HG03442 (cell line): ENCODE measurements at regions not wholly inside any gene's neighbourhood (a gene's known extent, or its start where the extent isn't known, plus 50 kb on each side); places are given as distances from the start of the nearest gene placed in this dataset.
"Not testable (repeated sequence)": the region's sequence is repeated elsewhere in the genome, so short reads cannot be mapped to it uniquely, and the experiment has no call there.

Source experiments
- ATAC-seq: cut with Tn5 transposase; IDR thresholded peaks from one replicate; pipeline ENCODE4 v1.9.1; 2021; ENCODE audit warnings: mild to moderate bottlenecking, moderate library complexity; ENCODE audit not compliant: unreplicated experiment

DNA sequence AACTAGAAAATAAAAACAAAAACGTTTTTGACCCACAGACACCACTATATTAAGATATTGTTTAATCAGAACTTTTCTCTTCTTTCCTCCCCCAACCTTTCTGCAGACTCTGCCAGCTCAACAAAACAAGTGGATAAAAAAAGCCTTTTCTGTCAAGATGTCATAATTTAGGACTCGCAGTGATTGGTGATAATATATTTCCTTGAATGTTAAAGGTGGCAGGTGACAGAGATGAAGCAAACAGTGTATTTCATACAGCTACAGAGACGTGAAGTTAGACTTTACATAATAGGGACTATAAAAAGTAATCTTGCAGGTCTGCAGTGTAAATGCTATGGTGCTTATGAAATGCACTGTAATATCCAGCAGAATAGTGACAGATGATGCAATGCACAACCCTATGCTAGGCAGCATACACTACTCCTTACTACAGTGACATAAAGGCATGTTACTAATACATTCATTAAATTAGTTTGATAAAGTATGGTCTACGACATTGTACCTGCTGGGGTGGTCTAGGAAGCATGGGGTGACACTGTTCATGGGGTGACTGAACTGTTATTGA, 326.7 kb upstream of the GRAMD2B start:
- no peak for ATAC-seq

DNA sequence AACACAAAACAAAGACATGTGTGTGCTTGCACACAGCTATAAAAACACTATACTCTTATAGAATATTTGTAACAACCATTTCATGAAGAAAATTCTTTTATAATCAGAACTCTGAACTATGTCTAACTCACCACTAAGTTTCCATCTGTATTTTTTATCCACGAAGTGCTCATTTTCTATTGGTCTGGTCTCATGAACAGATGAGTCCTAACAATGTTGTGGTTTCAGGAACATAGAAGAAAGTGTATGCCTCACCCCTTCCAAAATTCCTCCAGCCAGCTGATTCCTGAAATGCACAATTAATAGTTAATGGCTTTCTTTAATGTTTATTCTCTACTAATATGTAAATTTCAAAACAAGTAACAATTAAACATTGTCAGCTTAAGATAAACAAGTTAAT, 325.3 kb upstream of the GRAMD2B start:
- ATAC-seq, result no peak

DNA sequence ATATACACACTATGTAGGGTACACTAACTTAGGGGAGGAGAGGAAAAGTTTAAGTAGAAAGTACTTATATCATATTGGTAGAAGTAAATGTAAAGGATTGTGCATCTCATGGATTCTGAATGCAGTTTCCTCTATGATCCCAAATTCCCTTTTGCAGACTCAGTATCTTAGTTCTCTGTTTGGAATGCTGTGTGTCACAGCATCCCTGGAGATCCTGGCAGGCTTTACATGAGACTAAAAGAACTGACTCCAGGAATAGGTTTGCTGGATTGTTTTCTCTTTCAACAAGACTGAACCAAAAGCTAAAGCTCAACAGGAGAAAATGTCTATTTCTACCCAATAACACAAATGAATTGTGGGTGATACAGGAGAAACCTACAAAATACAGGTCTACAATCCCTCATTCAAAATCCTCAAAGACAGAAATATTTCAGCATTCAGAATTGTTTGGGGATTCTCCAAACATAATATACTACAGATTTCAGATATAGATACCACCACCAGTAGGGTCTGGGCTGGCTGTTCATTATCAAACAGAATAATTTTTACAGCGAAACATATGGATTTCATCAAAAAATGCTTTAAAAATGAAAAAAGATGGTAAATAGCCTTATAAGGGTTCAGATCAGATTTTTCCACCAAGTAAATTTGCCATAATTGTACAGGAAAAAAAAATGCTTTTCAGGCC, 324.7 kb upstream of the GRAMD2B start:
- no peak for ATAC-seq

DNA sequence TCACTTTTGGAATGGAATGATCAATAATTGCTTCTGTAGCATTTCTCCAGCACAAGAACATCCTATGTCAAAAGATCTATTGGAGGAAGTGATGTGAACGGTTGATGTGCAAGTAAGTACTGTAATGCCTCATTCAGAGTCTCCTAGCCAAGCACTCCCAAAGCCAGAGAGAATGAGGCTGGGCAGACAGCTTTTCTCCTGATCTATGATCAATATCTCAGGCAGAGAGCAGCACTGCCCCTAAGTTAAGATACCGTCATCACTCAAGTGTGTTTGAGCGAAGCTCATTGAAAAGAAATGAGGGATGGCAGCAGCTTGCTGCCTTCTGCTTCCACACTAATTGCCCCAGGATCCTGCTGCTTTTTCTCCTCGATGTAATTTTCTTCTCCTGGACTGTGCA, 324.1 kb upstream of the GRAMD2B start:
- no peak for ATAC-seq

DNA sequence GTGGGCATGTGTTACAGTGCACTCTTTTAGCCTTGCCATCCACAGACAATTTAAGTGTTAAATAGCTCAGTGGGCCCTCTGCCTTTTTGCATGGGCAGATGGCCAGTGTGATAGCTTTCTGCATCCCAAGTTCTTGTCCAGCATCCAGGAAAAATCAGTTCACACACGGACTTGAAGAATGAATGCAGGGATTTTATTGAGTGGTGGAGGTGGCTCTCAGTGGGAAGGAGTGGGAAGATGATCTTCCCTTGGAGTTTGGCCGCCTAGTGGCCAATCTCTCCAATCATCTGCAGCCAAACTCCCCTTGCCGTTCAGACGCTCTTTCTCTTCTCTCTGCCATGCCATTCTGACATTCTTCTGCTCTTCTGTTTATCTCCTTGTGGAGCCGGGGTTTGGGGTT, 322.4 kb upstream of the GRAMD2B start:
- ATAC-seq, result no peak

DNA sequence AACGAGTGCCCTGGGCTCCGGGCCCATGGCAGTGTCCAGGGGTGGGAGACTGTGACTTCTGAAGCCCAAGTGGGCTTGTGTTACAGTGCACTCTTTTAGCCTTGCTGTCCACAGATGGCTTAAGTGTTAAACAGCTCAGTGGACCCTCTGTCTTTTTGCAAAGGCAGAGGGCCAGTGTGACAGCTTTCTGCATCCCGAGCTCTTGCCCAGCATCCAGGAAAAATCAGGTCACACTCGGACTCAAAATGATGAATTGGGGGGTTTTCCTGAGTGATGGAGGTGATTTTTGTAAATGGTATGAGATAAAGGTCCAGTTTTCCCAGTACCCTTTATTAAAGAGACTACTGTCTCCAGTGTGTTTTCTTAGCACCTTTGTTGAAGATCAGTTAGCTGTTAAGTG, 321.3 kb upstream of the GRAMD2B start:
- no peak for ATAC-seq

DNA sequence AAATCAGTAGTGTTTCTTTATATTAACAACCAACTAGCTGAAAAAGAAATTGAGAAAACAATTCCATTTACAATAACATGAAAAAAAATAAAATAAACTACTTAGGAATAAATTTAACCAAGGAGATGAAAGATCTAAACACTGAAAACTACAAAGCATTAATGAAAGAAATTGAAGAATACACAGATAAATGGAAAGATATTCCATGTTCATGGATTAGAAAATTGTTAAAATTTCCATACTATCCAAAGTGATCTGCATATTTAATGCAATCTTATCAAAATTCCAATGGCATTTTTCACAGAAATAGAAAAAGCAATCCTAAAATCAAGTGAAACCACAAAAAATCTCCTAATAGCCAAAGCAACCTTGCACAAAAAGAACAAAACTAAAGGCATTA, 320.2 kb upstream of the GRAMD2B start:
- ATAC-seq, result no peak

DNA sequence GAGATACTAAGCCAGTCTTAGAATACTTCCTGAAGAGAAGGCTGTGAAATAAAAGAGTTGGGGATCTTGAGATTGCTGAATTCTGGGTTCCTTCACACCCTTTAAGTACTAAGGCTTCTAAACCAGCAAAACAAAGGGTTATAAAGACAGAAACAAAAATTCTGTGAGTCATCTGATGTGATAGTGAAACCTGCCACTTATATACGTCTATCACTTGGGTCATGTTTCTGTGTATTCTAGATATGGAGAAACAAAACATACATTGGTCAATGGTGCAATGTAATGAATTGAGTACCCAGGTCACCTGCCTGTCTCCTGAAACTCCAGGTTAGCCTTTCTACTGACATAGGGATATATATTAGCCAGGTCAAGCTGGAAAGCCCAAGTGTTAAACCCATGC, 319.3 kb upstream of the GRAMD2B start:
- ATAC-seq, result no peak

DNA sequence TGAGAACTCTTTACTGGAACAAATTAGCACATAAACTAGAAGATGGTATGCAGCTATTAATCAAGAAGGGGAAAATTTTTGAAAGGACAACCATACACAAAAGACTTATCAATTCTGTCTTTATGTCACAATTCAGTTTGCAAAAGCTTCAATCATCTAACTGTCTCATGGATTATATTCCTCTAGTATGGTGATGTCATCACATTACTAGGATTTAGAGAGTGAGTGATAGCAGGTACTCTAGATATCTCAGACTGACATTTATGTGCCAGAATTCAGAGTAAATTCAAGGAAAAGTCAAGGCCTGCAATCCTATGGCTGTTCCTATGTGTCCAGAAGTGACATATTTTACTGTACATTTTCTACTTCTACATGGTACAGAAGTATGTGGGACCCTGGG, 318.9 kb upstream of the GRAMD2B start:
- no peak for ATAC-seq

DNA sequence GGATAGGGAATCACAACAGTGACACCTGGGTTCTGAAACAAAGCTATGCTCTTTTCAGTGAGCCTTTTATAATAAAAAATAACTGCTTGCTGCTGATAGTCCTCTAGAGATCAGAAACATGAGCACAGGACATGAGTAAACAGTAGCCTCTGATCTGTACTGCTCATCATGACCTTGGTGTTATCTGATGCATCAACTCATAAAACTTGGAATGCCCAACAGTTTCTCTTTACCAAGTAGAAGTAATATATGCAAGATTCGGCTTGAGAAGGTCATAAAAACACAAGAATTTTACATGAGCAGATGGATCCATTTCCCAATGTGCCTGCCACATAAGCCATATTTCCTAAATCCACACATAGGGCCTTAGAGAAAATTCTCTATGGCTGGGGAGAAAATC, 318.3 kb upstream of the GRAMD2B start:
- ATAC-seq, result no peak

DNA sequence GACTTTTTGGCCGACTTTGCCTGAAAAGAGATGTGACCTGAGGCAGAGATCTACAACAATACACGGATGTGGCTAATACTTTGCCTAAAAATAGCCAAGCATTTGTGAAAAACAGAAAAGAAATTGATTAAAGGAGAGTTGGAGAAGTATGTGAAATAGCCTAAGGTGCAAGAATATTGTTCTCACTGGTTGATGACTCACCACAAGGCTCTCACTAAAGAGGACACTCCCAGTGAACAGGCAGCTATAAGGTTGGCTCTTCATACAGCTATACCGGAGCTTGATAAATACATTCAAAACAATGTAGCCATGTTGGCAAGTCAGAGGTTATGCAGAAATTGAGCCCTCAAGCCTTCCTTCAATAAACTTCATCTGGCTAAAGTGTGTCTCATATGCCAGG, 317.2 kb upstream of the GRAMD2B start:
- no peak for ATAC-seq

DNA sequence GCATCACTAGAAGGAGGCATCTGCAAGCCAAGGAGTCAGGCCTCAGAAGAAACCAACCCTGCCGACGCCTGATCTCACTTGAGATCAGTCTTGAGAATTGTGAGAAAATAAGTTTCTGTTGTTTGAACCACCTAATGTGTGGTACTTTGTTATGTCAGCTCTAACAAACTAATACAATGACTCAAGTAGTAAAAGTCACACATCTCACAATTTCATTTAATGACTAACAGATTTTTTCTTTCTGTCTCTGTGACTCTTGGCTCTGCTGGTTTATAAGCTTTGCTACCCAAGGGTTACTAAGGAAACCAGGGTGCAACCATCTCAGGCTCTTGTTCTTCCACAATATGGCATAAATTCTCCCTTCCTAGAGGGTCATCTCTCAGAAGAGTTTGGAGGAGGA, 315.8 kb upstream of the GRAMD2B start:
- no peak for ATAC-seq

DNA sequence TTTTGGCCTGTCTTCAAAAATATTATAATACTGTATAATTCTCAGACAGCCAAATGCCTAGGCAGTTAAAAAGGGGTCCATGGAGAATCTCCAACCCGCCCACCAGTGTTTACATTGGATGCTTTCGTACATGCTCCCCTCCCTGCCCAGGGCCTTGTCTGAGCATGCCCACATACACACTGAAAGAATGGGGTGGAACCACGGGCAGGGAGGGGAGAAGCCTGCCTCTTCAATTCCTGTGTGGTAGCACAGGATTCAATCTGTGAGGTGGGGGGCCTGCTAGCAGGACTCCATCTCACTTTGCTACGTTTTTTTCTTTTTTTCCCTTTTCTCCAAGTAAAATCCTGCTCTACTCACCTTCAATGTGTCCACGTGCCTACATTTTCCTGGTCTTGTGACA, 314.7 kb upstream of the GRAMD2B start:
- ATAC-seq, result no peak

DNA sequence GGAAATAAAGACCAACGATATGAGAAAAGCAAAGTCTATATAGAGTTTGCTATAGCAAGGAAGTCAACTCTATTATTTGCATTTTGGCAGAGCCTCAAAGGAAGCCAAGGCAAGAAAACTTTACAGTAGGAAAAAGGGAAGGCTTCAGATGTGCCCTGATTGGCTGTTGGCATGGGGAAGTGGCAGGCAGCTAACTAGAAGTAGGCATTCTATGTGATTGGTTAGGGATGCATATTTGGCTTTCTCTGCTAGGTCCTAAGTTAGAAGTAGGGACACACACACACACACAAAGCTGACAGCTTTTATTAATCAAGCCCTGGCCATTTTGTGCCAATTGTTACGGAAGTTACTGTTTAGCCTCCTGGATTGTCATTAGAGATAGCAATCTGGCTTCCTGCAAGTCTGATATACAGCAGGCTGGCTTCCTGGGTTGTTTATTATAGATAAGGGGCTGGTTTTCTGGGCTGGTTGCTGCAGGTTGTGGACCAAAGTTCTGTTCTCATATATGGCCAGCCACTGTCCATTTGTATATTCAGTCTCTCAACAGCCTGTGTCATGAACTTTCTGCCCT, 308.1 kb upstream of the GRAMD2B start:
- ATAC-seq, result no peak

DNA sequence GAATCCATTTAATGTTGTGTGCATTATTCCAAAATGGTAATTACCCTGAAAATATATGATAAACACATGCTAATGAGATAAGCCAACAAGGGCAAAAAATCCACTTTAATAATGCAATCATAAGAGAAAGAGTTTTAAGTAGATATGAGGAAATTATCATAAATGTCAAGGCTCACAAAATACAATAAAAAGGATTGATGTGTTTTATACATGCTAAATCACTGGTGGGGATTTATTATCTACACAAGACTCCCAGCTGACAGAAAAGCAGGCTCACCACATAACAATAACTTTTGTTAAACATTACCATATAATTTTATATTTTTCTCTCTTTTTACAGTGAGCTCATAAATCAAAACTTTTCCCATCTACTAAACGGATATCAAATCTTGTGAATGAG, 306.2 kb upstream of the GRAMD2B start:
- ATAC-seq, result no peak

DNA sequence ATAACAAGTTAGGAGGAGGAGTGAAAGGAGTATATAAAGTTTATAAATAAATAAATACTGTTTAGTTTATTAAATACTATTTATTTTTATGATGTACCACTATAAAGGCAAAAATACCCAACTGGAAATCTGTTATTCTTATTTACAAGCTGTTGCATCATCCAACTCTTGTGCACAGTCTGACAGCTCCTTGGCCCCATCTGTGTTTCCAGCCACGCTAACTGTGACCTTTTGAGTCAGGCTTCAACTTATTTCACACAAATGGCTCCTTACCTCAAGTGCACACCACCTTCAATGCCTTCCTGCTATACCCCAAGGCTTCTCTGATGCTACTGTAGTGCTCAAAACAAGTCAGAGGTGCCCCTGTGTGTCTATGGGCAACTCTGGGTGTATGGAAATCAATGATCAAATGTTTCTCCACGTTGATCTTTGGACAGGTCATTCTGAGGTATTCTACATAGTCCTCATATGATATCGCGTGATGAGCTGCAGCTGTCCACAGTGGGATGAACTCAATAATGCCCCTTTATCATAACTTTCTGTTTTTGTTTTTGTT, 303.2 kb upstream of the GRAMD2B start:
- no peak for ATAC-seq

DNA sequence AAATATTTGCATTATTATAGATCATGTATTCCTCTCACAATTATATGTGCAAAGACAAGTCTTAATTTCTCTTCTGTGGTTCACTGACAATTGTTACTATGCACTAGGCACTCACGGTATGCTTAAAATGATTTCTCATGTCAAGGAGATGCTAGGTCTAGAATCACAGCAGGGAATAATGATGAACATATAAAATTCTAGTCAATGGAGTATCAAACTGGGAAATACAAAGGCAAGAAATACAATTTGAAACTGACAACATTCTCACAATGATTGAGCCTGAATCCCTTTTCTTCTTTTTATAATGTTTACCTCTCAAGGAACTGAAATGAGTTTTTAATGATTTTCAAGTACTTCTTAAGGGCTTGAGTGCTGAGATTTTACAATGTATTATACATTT, 302.3 kb upstream of the GRAMD2B start:
- no peak for ATAC-seq

DNA sequence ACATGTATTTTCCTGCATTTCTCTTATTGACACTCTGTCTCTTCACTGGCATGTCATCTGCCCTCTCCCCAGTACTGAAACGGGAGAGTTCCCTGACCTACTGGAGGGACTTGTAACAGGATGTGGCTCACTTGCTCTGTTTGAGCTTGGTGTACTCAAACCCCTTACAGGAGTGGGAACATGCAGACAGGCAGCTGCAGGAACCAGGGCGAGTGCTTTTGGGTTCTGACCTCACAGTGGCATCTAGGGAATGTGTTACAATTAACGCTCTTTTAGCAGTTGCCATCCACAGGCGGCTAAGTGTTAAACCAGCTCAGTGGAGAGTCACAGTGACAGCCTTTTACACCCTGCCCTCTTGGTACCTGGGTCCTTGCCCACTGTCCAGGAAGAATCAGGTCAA, 300.3 kb upstream of the GRAMD2B start:
- no peak for ATAC-seq

DNA sequence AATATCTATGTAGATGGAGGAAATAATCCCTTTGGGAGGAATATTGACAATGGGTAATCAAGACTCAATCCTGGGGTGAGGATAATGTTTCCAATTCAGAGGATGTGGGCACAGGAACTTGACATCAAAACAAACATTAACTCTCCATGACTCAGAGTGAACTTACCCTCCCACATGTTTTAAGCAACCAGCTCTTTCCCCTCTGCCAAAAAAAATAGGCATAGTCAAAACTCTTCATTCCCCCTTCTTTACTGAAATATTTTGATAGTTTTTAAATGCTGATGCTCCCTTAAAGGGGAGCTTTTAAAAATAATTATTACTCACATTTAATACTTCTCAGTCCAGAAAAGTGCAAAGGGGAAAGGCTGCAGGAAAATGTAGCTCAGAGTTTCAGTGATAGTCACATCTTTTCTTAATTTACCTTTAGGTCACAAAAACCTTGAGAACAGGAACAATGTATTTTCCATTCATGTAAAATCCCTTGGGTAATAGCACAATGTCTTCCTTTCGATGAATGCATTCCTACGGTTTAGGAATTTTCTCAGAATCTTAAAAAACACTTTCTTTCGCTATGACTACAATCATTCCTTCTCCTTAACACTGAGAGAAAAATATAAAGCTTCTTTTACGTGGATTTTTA, 298.4 kb upstream of the GRAMD2B start:
- peak; percentile 38 for ATAC-seq

DNA sequence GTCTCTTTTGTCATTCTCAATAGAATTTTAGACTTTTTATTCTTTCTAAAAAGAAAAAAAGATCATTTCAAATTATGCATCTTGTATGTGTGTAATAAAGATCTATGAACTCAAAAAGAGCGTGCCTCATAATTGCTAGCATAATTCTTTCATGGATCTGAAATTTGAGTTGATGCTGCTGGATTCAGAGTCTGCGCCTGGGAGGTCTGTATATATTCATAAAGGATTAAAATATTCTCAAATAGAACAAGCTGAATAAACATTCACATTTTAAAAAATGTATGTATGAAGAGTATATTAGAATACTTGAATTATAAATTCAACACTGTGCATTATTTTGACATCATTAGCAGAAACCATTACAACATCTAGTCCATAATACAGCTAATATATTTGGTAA, 297.8 kb upstream of the GRAMD2B start:
- no peak for ATAC-seq

DNA sequence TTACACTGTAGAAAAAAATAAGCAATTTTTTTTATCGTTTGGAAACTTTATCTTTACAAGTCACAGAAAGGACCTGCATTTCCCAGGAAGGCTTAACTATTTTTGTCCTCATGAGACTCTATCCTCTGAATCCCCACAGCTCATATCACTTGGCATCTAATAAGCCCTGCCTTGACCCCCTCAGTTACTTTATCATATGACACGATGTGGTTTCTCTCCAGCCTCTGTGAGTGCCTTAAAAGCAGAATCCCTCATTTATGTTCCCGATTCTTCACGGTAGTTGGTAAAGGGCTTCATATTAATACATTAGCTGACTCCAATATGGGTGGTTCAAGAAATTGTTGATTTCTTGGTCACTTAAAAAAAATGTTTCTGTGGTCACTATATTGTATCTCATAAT, 296.6 kb upstream of the GRAMD2B start:
- ATAC-seq, result no peak

DNA sequence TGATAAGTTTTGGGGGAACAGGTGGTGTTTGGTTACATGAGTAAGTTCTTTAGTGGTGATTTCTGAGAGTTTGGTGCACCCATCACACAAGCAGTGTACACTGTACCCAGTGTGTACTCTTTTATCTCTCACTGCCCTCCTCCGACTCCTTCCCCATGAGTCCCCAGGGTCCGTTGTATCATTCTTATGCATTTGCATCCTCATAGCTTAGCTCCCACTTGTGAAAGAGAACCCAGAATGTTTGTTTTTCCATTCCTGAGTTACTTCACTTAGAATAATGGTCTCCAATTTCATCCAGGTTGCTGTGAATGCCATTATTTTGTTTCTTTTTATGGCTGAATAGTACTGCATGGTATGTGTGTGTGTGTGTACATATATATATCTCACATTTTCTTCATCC, 295.8 kb upstream of the GRAMD2B start:
- not testable (repeated sequence) for ATAC-seq
